ELR (cell line): ENCODE measurements at regions not wholly inside any gene's neighbourhood (a gene's known extent, or its start where the extent isn't known, plus 50 kb on each side); places are given as distances from the start of the nearest gene placed in this dataset.
"Not testable (repeated sequence)": the region's sequence is repeated elsewhere in the genome, so short reads cannot be mapped to it uniquely, and the experiment has no call there.

Experiments
- DNase-seq: peaks from one replicate; pipeline ENCODE4 v3.0.0-alpha.2; 2015; ENCODE audit warnings: low read depth

- no peak for DNase-seq
Observed at GRCh38 chr21:30104241-30104640, 62.4 kb downstream of the CLDN17 start.

GRCh38 chr21:30102871-30103270 lies 63.7 kb downstream of the CLDN17 start:
- DNase-seq: no peak

GRCh38 chr21:30101967-30102366 lies 64.6 kb downstream of the CLDN17 start:
- no peak for DNase-seq

- no peak for DNase-seq
Observed at GRCh38 chr21:30097791-30098190, 68.8 kb downstream of the CLDN17 start.

- no peak for DNase-seq
Observed at GRCh38 chr21:30083225-30083945, 83.2 kb downstream of the CLDN17 start.

GRCh38 chr21:30081506-30081905 lies 85.1 kb downstream of the CLDN17 start:
- no peak for DNase-seq

GRCh38 chr21:30072496-30072895 lies 94.1 kb downstream of the CLDN17 start:
- DNase-seq: no peak

GRCh38 chr21:30058928-30059327 lies 107.7 kb downstream of the CLDN17 start:
- no peak for DNase-seq

- DNase-seq: no peak
Observed at GRCh38 chr21:30057108-30057507, 109.5 kb downstream of the CLDN17 start.

- DNase-seq: no peak
Observed at GRCh38 chr21:30048570-30048969, 108.8 kb upstream of the GRIK1 start.

GRCh38 chr21:30044447-30045064 lies 104.8 kb upstream of the GRIK1 start:
- DNase-seq: peak; percentile 27

GRCh38 chr21:30042443-30042842 lies 102.6 kb upstream of the GRIK1 start:
- DNase-seq: no peak

GRCh38 chr21:30033441-30033840 lies 93.6 kb upstream of the GRIK1 start:
- no peak for DNase-seq

- DNase-seq: no peak
Observed at GRCh38 chr21:30030416-30030815, 90.6 kb upstream of the GRIK1 start.

GRCh38 chr21:30028537-30028936 lies 88.7 kb upstream of the GRIK1 start:
- DNase-seq: no peak

GRCh38 chr21:30027986-30028385 lies 88.2 kb upstream of the GRIK1 start:
- DNase-seq: no peak

GRCh38 chr21:30023056-30023455 lies 83.3 kb upstream of the GRIK1 start:
- DNase-seq: not testable (repeated sequence)

GRCh38 chr21:30014886-30015285 lies 75.1 kb upstream of the GRIK1 start:
- DNase-seq: no peak

- DNase-seq: no peak
Observed at GRCh38 chr21:29991624-29992023, 51.8 kb upstream of the GRIK1 start.

GRCh38 chr21:29989634-29990234 lies 49.9 kb upstream of the GRIK1 start:
- no peak for DNase-seq
